HepG2 (cell line): ENCODE measurements at regions not wholly inside any gene's neighbourhood (a gene's known extent, or its start where the extent isn't known, plus 50 kb on each side); places are given as distances from the start of the nearest gene placed in this dataset.
A peak's percentile ranks its signal among the peaks of the same experiment; 100 is the strongest.
"Not testable (repeated sequence)": the region's sequence is repeated elsewhere in the genome, so short reads cannot be mapped to it uniquely, and the experiment has no call there.

Source experiments
- ATAC-seq: fragments of 200-7000 bp; cut with Tn5 transposase; 3 replicates; pipeline ENCODE4 v1.9.1; 2020; ENCODE audit warnings: mild to moderate bottlenecking, moderate library complexity
- BruUV-seq: library from RNA; stranded (reverse); fragments of 400-500 nt; replicated peaks from 2 replicates; lab custom pipeline; 2021; lab: Mats Ljungman, UMichigan
- CTCF ChIA-PET: fragments of 300-600 bp; formaldehyde crosslinking; extraction: SDS; loops from one replicate; lab custom pipeline; 2021; ENCODE audit warnings: low total read pairs, inconsistent platforms, low intra/inter-chr PET ratio; lab: Yijun Ruan, JAX
- POLR2A ChIA-PET: fragments of 350-600 bp; sonication (Branson Sonifier 250); formaldehyde crosslinking; loops from one replicate; lab custom pipeline; 2020; ENCODE audit warnings: antibody characterized with exemption, inconsistent platforms; lab: Yijun Ruan, JAX
- DNase-seq: peaks from one replicate; pipeline ENCODE4 v3.0.0-alpha.2; 2015; ENCODE audit warnings: low spot score
- FAIRE-seq: peaks from 3 replicates; lab custom pipeline; 2011; peaks lifted over from hg19 to GRCh38; lab: Jason Lieb, UNC
- H2AFZ ChIP-seq: one replicate; pipeline ENCODE4 v1.6.1; 2011; ENCODE audit warnings: low read length, inconsistent platforms
- H3K27ac ChIP-seq: fragments of 300-600 bp; 3 replicates; pipeline ENCODE4 v1.8.0; 2011; ENCODE audit warnings: mixed run types, mild to moderate bottlenecking, mixed read lengths, low read length, inconsistent platforms; ENCODE audit not compliant: insufficient read depth; ENCODE audit errors: extremely low read length
- H3K27me3 ChIP-seq, 2 experiments: fragments of 200-600 bp in 1 of 2; 2 replicates in 1 of 2; 3 replicates in 1 of 2; pipeline versions ENCODE4 v1.6.0 to v1.8.0; 2011; ENCODE audit warnings: low read length in 2 of 2, mild to moderate bottlenecking in 2 of 2, moderate library complexity in 2 of 2, inconsistent platforms in 1 of 2; ENCODE audit not compliant: insufficient read depth in 2 of 2, control insufficient read depth in 1 of 2
- H3K36me3 ChIP-seq, 2 experiments: fragments of 200-600 bp in 1 of 2; replicated peaks in 1 of 2; 2 replicates in 1 of 2; 3 replicates in 1 of 2; pipeline versions ENCODE4 v1.5.1 to v1.8.0; 2011; ENCODE audit warnings: low read length in 2 of 2, inconsistent platforms in 1 of 2; ENCODE audit not compliant: insufficient read depth in 2 of 2, control insufficient read depth in 1 of 2
- H3K4me1 ChIP-seq: 2 replicates; pipeline ENCODE4 v1.5.1; 2012; ENCODE audit warnings: low read length, inconsistent platforms; ENCODE audit not compliant: insufficient read depth
- H3K4me2 ChIP-seq: 2 replicates; pipeline ENCODE4 v1.6.0; 2011; ENCODE audit warnings: low read depth, low read length, inconsistent platforms
- H3K4me3 ChIP-seq, 3 experiments: fragments of 200-600 bp in 1 of 3; sonication (generic), shearing (Covaris generic) in 1 of 3; replicated peaks in 1 of 3; 2 replicates each; pipeline ENCODE4 v1.5.1; 2011 to 2016; ENCODE audit warnings: low read length in 3 of 3, inconsistent platforms in 2 of 3, low read depth in 2 of 3, mild to moderate bottlenecking in 2 of 3, control low read depth in 1 of 3, mixed read lengths in 1 of 3; ENCODE audit not compliant: insufficient read depth in 1 of 3
- H3K79me2 ChIP-seq: one replicate; pipeline ENCODE4 v1.6.1; 2011; ENCODE audit warnings: low read length, inconsistent platforms; ENCODE audit not compliant: insufficient read depth
- H3K9ac ChIP-seq: 2 replicates; pipeline ENCODE4 v1.6.0; 2011; ENCODE audit warnings: mild to moderate bottlenecking, low read depth, low read length, inconsistent platforms; ENCODE audit not compliant: insufficient read depth
- H3K9me3 ChIP-seq: 2 replicates; pipeline ENCODE4 v1.5.1; 2012; ENCODE audit warnings: mild to moderate bottlenecking, low read length
- H4K20me1 ChIP-seq: 2 replicates; pipeline ENCODE4 v1.6.0; 2011; ENCODE audit warnings: inconsistent platforms, mild to moderate bottlenecking, low read length, moderate library complexity; ENCODE audit not compliant: insufficient read depth
- CEBPB ChIP-seq: IDR thresholded peaks from 2 replicates; pipeline ENCODE4 v1.6.1; 2011; ENCODE audit warnings: low read depth, low read length, improper control_type of control experiment, borderline replicate concordance
- CEBPG ChIP-seq: IDR thresholded peaks from 2 replicates; pipeline ENCODE4 v1.6.1; 2016
- GATAD2A ChIP-seq: IDR thresholded peaks from 2 replicates; pipeline ENCODE4 v1.6.1; 2016
- SOX13 ChIP-seq, 3 experiments: fragments of 450-650 bp in 1 of 3; sonication (generic) in 1 of 3; formaldehyde crosslinking in 1 of 3; IDR thresholded peaks in 2 of 3; conservative IDR thresholded peaks in 1 of 3; 2 replicates each; pipeline versions ENCODE4 v1.5.0 to v1.6.1; 2016 to 2020; ENCODE audit warnings: antibody characterized with exemption in 1 of 3, mild to moderate bottlenecking in 1 of 3, missing compliant biosample characterization in 1 of 3, missing genetic modification reagents in 1 of 3, moderate library complexity in 1 of 3
- SOX5 ChIP-seq: IDR thresholded peaks from 2 replicates; pipeline ENCODE4 v1.6.1; 2016; ENCODE audit warnings: borderline replicate concordance
- SOX6 ChIP-seq, 2 experiments: fragments of 450-650 bp in 1 of 2; sonication (generic) in 1 of 2; formaldehyde crosslinking in 1 of 2; IDR thresholded peaks; 2 replicates each; pipeline versions ENCODE4 v1.4.0 to v1.6.1; 2017 to 2020; ENCODE audit warnings: antibody characterized with exemption in 1 of 2, mild to moderate bottlenecking in 1 of 2, missing genetic modification reagents in 1 of 2
- TCF7 ChIP-seq: sonication (generic); IDR thresholded peaks from 2 replicates; pipeline ENCODE4 v1.6.1; 2016; ENCODE audit warnings: antibody characterized with exemption, low read depth
- ZNF205 ChIP-seq: IDR thresholded peaks from 2 replicates; pipeline ENCODE4 v1.6.1; 2018; ENCODE audit warnings: missing biosample characterization, missing genetic modification reagents
- WGBS: methylation state at CpG from one replicate; pipeline ENCODE4 v1.1.6; 2017; ENCODE audit warnings: low lambda C conversion rate; 5-methylcytosine and 5-hydroxymethylcytosine counted together
- in situ Hi-C: cut with HindIII; loops from 2 replicates; pipeline ENCODE4 v1.10.0; 2017; ENCODE audit warnings: low pct_unique_long_range_greater_than_20kb; ENCODE audit not compliant: extremely low pct_ligation_motif_present
- intact Hi-C: fragments of 100-400 bp; cut with micrococcal nuclease; formaldehyde crosslinking; loops from one replicate; pipeline ENCODE4 v1.10.0; 2022; ENCODE audit not compliant: unreplicated experiment
- TF ChIP-seq, protein P1 (sequence below): IDR thresholded peaks from 2 replicates; pipeline ENCODE4 v1.4.0; 2020; ENCODE audit warnings: mild to moderate bottlenecking, missing genetic modification reagents
- TF ChIP-seq, protein P2 (sequence below): sonication (generic); formaldehyde crosslinking; IDR thresholded peaks from 2 replicates; pipeline ENCODE4 v1.4.0; 2020; ENCODE audit warnings: missing genetic modification reagents

- 5% methylated on average over 9 of the region's 9 CpGs for WGBS
- POLR2A ChIA-PET; intact Hi-C loops; CTCF ChIA-PET; H3K4me3 ChIP-seq; H2AFZ ChIP-seq; in situ Hi-C loops; H3K79me2 ChIP-seq; H4K20me1 ChIP-seq; H3K27me3 ChIP-seq; FAIRE-seq; H3K9me3 ChIP-seq; BruUV-seq; H3K36me3 ChIP-seq; H3K9ac ChIP-seq; TF ChIP-seq SOX6 (IDR thresholded peaks at IDR 0.05): not testable (repeated sequence)
- 0 out of 2 replicates have a peak overlapping the region, but pooled peaks have one; percentile 27 for H3K4me2 ChIP-seq
- DNase-seq, result peak; percentile 57
- peaks cover 36% of the 10 kb centered on the region for H3K4me1 ChIP-seq
- peak; percentile 69 for ATAC-seq
- peak overlapping the region; percentile 38 for H3K27ac ChIP-seq
- TF ChIP-seq GATAD2A (CRISPR knock-in tag), result 0 out of 2 replicates have a peak, but pooled peaks have one; percentile 43
- TF ChIP-seq, protein P1, sequence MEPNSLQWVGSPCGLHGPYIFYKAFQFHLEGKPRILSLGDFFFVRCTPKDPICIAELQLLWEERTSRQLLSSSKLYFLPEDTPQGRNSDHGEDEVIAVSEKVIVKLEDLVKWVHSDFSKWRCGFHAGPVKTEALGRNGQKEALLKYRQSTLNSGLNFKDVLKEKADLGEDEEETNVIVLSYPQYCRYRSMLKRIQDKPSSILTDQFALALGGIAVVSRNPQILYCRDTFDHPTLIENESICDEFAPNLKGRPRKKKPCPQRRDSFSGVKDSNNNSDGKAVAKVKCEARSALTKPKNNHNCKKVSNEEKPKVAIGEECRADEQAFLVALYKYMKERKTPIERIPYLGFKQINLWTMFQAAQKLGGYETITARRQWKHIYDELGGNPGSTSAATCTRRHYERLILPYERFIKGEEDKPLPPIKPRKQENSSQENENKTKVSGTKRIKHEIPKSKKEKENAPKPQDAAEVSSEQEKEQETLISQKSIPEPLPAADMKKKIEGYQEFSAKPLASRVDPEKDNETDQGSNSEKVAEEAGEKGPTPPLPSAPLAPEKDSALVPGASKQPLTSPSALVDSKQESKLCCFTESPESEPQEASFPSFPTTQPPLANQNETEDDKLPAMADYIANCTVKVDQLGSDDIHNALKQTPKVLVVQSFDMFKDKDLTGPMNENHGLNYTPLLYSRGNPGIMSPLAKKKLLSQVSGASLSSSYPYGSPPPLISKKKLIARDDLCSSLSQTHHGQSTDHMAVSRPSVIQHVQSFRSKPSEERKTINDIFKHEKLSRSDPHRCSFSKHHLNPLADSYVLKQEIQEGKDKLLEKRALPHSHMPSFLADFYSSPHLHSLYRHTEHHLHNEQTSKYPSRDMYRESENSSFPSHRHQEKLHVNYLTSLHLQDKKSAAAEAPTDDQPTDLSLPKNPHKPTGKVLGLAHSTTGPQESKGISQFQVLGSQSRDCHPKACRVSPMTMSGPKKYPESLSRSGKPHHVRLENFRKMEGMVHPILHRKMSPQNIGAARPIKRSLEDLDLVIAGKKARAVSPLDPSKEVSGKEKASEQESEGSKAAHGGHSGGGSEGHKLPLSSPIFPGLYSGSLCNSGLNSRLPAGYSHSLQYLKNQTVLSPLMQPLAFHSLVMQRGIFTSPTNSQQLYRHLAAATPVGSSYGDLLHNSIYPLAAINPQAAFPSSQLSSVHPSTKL (CRISPR knock-in tag), result peak; percentile 17
- peak; percentile 41 for TF ChIP-seq TCF7
- TF ChIP-seq SOX5 (CRISPR knock-in tag), result peak; percentile 82
- TF ChIP-seq CEBPG, result peak; percentile 61; the same call in 1 of the 2 replicates
- TF ChIP-seq SOX6 (CRISPR knock-in tag; IDR thresholded peaks at IDR 0.05), result peak; percentile 84
- TF ChIP-seq, protein P2, sequence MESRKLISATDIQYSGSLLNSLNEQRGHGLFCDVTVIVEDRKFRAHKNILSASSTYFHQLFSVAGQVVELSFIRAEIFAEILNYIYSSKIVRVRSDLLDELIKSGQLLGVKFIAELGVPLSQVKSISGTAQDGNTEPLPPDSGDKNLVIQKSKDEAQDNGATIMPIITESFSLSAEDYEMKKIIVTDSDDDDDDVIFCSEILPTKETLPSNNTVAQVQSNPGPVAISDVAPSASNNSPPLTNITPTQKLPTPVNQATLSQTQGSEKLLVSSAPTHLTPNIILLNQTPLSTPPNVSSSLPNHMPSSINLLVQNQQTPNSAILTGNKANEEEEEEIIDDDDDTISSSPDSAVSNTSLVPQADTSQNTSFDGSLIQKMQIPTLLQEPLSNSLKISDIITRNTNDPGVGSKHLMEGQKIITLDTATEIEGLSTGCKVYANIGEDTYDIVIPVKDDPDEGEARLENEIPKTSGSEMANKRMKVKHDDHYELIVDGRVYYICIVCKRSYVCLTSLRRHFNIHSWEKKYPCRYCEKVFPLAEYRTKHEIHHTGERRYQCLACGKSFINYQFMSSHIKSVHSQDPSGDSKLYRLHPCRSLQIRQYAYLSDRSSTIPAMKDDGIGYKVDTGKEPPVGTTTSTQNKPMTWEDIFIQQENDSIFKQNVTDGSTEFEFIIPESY, result 0 out of 2 replicates have a peak, but pooled peaks have one; percentile 31
- TF ChIP-seq SOX13 (IDR thresholded peaks at IDR 0.05), result peak; percentile 43; the same call in 1 of the 2 replicates
- TF ChIP-seq SOX13 (CRISPR knock-in tag; conservative IDR thresholded peaks at IDR 0.05 in 1 of 2, IDR thresholded peaks at IDR 0.05 in 1 of 2), result peak in 1 of 2 experiments; percentile 83; a peak in 2 of 4 replicates
- TF ChIP-seq ZNF205 (CRISPR knock-in tag), result peak; percentile 82; the same call in 1 of the 2 replicates
- TF ChIP-seq CEBPB, result peak; percentile 41; the same call in 1 of the 2 replicates
Observed at GRCh38 chrX:7986738-7987137, 59.5 kb upstream of the PNPLA4 start.
